K562 (cell line): ENCODE measurements at regions not wholly inside any gene's neighbourhood (a gene's known extent, or its start where the extent isn't known, plus 50 kb on each side); places are given as distances from the start of the nearest gene placed in this dataset.

Experiments
- ATAC-seq: fragments of 200-7000 bp; cut with Tn5 transposase; 3 replicates; pipeline ENCODE4 v1.9.1; 2020; ENCODE audit warnings: moderate library complexity
- BruUV-seq: library from RNA; stranded (reverse); fragments of 400-500 nt; replicated peaks from 2 replicates; lab custom pipeline; 2021; lab: Mats Ljungman, UMichigan
- CTCF ChIA-PET: fragments of 300-600 bp; formaldehyde crosslinking; extraction: SDS; loops from one replicate; lab custom pipeline; 2021; ENCODE audit warnings: low intra/inter-chr PET ratio; lab: Yijun Ruan, JAX
- POLR2A ChIA-PET: fragments of 300-600, 350-650 bp; sonication (Branson Sonifier 250); formaldehyde crosslinking; extraction: SDS; loops from one replicate; lab custom pipeline; 2021; ENCODE audit warnings: antibody characterized with exemption, inconsistent platforms; lab: Yijun Ruan, JAX
- DNase-seq, 4 experiments: peaks; one replicate each; pipeline versions ENCODE4 v3.0.0 to v3.0.0-alpha.2; 2011 to 2018; ENCODE audit warnings: low spot score in 3 of 4, mixed read lengths in 3 of 4; ENCODE audit errors: extremely low read depth in 1 of 4
- FAIRE-seq: peaks from 2 replicates; lab custom pipeline; 2011; peaks lifted over from hg19 to GRCh38; lab: Jason Lieb, UNC
- H2AFZ ChIP-seq: 2 replicates; pipeline ENCODE4 v1.6.0; 2011; ENCODE audit warnings: low read depth, low read length, control low read depth, inconsistent platforms
- H3K27ac ChIP-seq: fragments of 200-600 bp; 3 replicates; pipeline ENCODE4 v1.8.0; 2011; ENCODE audit warnings: low read depth, mild to moderate bottlenecking, control low read depth, inconsistent platforms, low read length, moderate library complexity, mixed read lengths; ENCODE audit errors: extremely low read depth
- H3K27me3 ChIP-seq, 2 experiments: fragments of 300-600 bp in 1 of 2; 2 replicates in 1 of 2; 3 replicates in 1 of 2; pipeline versions ENCODE4 v1.6.0 to v1.8.0; 2011; ENCODE audit warnings: inconsistent platforms in 2 of 2, low read length in 2 of 2, mild to moderate bottlenecking in 1 of 2, mixed read lengths in 1 of 2, moderate library complexity in 1 of 2; ENCODE audit not compliant: control insufficient read depth in 2 of 2, insufficient read depth in 2 of 2
- H3K36me3 ChIP-seq: fragments of 300-600 bp; 3 replicates; pipeline ENCODE4 v1.8.0; 2011; ENCODE audit warnings: mild to moderate bottlenecking, low read length, inconsistent platforms; ENCODE audit not compliant: control insufficient read depth, insufficient read depth
- H3K4me1 ChIP-seq, 2 experiments: fragments of 200-600 bp in 1 of 2; replicated peaks in 1 of 2; 2 replicates in 1 of 2; 3 replicates in 1 of 2; pipeline versions ENCODE4 v1.5.1 to v1.8.0; 2011; ENCODE audit warnings: inconsistent platforms in 2 of 2, low read length in 2 of 2, mild to moderate bottlenecking in 1 of 2, mixed read lengths in 1 of 2, moderate library complexity in 1 of 2; ENCODE audit not compliant: control insufficient read depth in 2 of 2, insufficient read depth in 2 of 2
- H3K4me2 ChIP-seq: 2 replicates; pipeline ENCODE4 v1.6.1; 2011; ENCODE audit warnings: low read length, control low read depth, inconsistent platforms, mixed read lengths; ENCODE audit not compliant: insufficient read depth
- H3K4me3 ChIP-seq: fragments of 200-600 bp; sonication (generic), shearing (Covaris generic); 2 replicates; pipeline ENCODE4 v1.5.1; 2016; ENCODE audit warnings: control low read depth, inconsistent platforms
- H3K79me2 ChIP-seq: fragments of 200-600 bp; 3 replicates; pipeline ENCODE4 v1.8.0; 2011; ENCODE audit warnings: low read length, inconsistent platforms; ENCODE audit not compliant: control insufficient read depth, insufficient read depth
- H3K9ac ChIP-seq, 2 experiments: 2 replicates each; pipeline versions ENCODE4 v1.6.0 to v1.6.1; 2011; ENCODE audit warnings: low read depth in 2 of 2, low read length in 2 of 2, control low read depth in 1 of 2, inconsistent platforms in 1 of 2, mild to moderate bottlenecking in 1 of 2, mixed read lengths in 1 of 2; ENCODE audit not compliant: insufficient read depth in 1 of 2
- H3K9me1 ChIP-seq: one replicate; pipeline ENCODE4 v1.6.0; 2011; ENCODE audit warnings: inconsistent platforms, mild to moderate bottlenecking, low read length, moderate library complexity; ENCODE audit not compliant: control insufficient read depth, insufficient read depth
- H3K9me3 ChIP-seq: replicated peaks from 2 replicates; pipeline ENCODE4 v1.5.1; 2011; ENCODE audit warnings: low read depth, low read length, inconsistent platforms; ENCODE audit not compliant: control insufficient read depth, insufficient read depth
- H4K20me1 ChIP-seq: replicated peaks from 2 replicates; pipeline ENCODE4 v1.6.1; 2011; ENCODE audit warnings: low read length, inconsistent platforms, mixed read lengths; ENCODE audit not compliant: control insufficient read depth, insufficient read depth
- BRD4 ChIP-seq: fragments of 200-600 bp; sonication (generic); IDR thresholded peaks from 2 replicates; pipeline ENCODE4 v1.6.1; 2017; ENCODE audit warnings: inconsistent platforms
- CAMTA2 ChIP-seq: fragments of 250-450 bp; sonication (Bioruptor Pico); conservative IDR thresholded peaks from 2 replicates; pipeline ENCODE4 v1.5.1; 2022
- ELF1 ChIP-seq: fragments of 200-800 bp; sonication (Bioruptor generic); IDR thresholded peaks from 2 replicates; pipeline ENCODE4 v1.6.1; 2016; ENCODE audit warnings: missing genetic modification characterization, missing compliant biosample characterization
- ID3 ChIP-seq, 2 experiments: fragments of 250-450 bp in 1 of 2; fragments of 450-650 bp in 1 of 2; sonication (Bioruptor Pico) in 1 of 2; IDR thresholded peaks; 2 replicates each; pipeline versions ENCODE4 v1.6.1 to v1.8.0; 2016 to 2021; ENCODE audit warnings: mild to moderate bottlenecking in 2 of 2, moderate library complexity in 2 of 2, missing compliant biosample characterization in 1 of 2, missing genetic modification characterization in 1 of 2
- MTA2 ChIP-seq: fragments of 450-650 bp; IDR thresholded peaks from 2 replicates; pipeline ENCODE4 v1.6.1; 2016; ENCODE audit warnings: low read depth
- PPARD ChIP-seq: fragments of 250-450 bp; sonication (Bioruptor Pico); IDR thresholded peaks from 2 replicates; pipeline ENCODE4 v1.8.0; 2022; ENCODE audit warnings: inconsistent platforms, mild to moderate bottlenecking, moderate library complexity
- TBP ChIP-seq: optimal IDR thresholded peaks from 2 replicates; pipeline ENCODE3; 2011; ENCODE audit warnings: low read depth, low read length, improper control_type of control experiment
- TFAP4 ChIP-seq: sonication (generic); formaldehyde crosslinking; IDR thresholded peaks from 2 replicates; pipeline ENCODE4 v1.8.0; 2022; ENCODE audit warnings: missing genetic modification reagents, mild to moderate bottlenecking, moderate library complexity, borderline replicate concordance
- WHSC1 ChIP-seq: IDR thresholded peaks from one replicate; pipeline ENCODE4 v1.6.1; 2012; ENCODE audit warnings: low read length, control low read depth, inconsistent platforms
- ZNF124 ChIP-seq: sonication (generic); formaldehyde crosslinking; IDR thresholded peaks from 2 replicates; pipeline ENCODE4 v1.8.1; 2022; ENCODE audit warnings: missing genetic modification reagents
- ZNF318 ChIP-seq, 2 experiments: fragments of 450-650 bp; IDR thresholded peaks; 2 replicates each; pipeline ENCODE4 v1.6.1; 2016; ENCODE audit warnings: mild to moderate bottlenecking in 2 of 2, borderline replicate concordance in 1 of 2, low read depth in 1 of 2, moderate library complexity in 1 of 2
- WGBS: fragments of 100-300 bp; shearing (Covaris generic); methylation state at CpG from one replicate; pipeline ENCODE4 v1.1.6; 2016; ENCODE audit warnings: low coverage, mixed read lengths; ENCODE audit not compliant: insufficient coverage; ENCODE audit errors: missing lambda C conversion rate; 5-methylcytosine and 5-hydroxymethylcytosine counted together
- in situ Hi-C: fragments of 300-500 bp; cut with MboI; formaldehyde crosslinking; loops from 4 replicates; pipeline ENCODE4 v1.15.0; 2018; ENCODE audit warnings: inconsistent platforms, mixed read lengths
- intact Hi-C: fragments of 100-400 bp; cut with micrococcal nuclease; formaldehyde crosslinking; loops from 2 replicates; pipeline ENCODE4 v1.14.2; 2022

DNA sequence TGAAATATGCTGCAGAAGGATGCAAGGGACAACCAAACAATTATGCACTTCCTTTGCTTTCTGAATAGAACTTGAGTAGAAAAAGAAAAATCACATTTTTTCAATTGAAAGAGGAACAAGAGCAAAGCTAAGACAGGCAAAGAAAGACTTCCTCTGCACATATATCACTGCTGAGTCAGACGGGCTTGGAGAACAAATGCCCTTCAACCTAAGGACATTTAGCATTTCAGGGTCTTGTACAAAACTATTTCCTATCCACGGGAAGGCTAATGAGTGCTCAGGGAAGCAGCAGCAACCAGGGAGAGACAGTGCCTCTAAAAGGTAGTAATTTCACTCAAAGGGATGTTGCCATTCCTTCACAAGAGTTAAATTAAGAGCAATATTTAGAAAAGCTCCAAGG, 570.0 kb upstream of the GCFC2 start:
- Histone ChIP-seq H2AFZ (no peak overlapping the region), H3K36me3 (no peaks in the 10 kb centered on the region), H3K27ac (no peak overlapping the region), H3K9me3 (no peaks in the 10 kb centered on the region), H3K4me3 (no peak overlapping the region), H3K9ac (no peak overlapping the region), H3K9me1 (no peaks in the 10 kb centered on the region), H3K4me1 (no peaks in the 10 kb centered on the region), H3K4me2 (no peak overlapping the region), H4K20me1 (no peaks in the 10 kb centered on the region), H3K79me2 (no peaks in the 10 kb centered on the region), H3K27me3 (no peaks in the 10 kb centered on the region)
- FAIRE-seq (no peak), ATAC-seq (no peak), DNase-seq (no peak)
- POLR2A ChIA-PET = no interaction called here
- in situ Hi-C loops = no loop called here
- 4% methylated on average over 2 of the region's 2 CpGs for WGBS
- BruUV-seq = no TSS peak
- no peak for TF ChIP-seq ZNF318 (IDR thresholded peaks at IDR 0.05; ENCODE audit: borderline replicate concordance in 1 of 2, low read depth in 1 of 2)
- no peak for TF ChIP-seq MTA2
- TF ChIP-seq TFAP4 (CRISPR knock-in tag) = no peak
- no peak for TF ChIP-seq ELF1 (tag)
- TF ChIP-seq WHSC1 = no peak
- TF ChIP-seq ZNF124 (CRISPR knock-in tag) = no peak
- no peak for TF ChIP-seq PPARD (CRISPR knock-in tag)
- no peak for TF ChIP-seq CAMTA2 (CRISPR knock-in tag)
- TF ChIP-seq BRD4 = no peak
- TF ChIP-seq ID3 (CRISPR knock-in tag; IDR thresholded peaks at IDR 0.05) = no peak
- TF ChIP-seq ID3 (tag; IDR thresholded peaks at IDR 0.05) = no peak
- TF ChIP-seq TBP = no peak
- intact Hi-C loops = no loop called here
- CTCF ChIA-PET = no interaction called here
